GM18868 (cell line): ENCODE measurements at regions not wholly inside any gene's neighbourhood (a gene's known extent, or its start where the extent isn't known, plus 50 kb on each side); places are given as distances from the start of the nearest gene placed in this dataset.

Source experiments
- ATAC-seq: cut with Tn5 transposase; IDR thresholded peaks from one replicate; pipeline ENCODE4 v1.9.1; 2021; ENCODE audit warnings: mild to moderate bottlenecking, moderate library complexity; ENCODE audit not compliant: unreplicated experiment

DNA sequence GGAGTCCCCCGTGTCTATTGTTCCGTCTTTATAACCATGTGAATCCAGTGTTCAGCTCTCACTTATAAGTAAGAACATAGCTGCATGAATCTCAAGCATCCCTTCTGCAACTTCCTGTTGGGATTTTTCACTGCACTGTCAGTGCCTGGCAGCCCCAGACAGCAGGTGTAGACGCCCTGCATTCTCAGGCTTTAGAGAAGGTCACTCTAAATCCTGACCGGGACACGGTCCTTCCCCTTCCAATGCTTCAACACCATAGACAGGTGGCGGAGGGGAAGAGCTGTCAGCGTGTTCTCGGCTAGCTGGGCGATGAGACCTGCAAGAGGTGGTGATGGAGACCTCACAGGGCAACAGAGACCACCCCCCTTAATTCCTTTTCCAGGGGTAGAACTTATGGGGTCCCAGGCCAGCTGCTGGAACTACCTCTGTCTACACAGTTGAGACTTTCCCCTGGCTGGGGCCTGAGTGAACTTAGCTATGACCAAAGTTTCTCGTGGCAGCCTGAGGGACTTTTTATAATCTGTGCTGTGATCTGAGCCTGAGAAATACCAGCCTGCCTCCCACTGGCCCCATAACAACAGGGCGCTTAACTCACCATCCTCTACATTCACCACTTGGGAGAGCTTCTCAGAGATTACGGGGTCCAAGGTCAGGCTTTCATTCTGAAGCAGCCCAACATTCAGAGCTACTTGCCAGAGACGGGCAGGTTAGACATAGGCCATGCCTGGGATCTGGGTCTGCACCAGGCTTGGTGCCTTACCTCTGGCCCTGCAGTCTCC lies 143.2 kb upstream of the TNRC6C start:
- ATAC-seq: no peak

DNA sequence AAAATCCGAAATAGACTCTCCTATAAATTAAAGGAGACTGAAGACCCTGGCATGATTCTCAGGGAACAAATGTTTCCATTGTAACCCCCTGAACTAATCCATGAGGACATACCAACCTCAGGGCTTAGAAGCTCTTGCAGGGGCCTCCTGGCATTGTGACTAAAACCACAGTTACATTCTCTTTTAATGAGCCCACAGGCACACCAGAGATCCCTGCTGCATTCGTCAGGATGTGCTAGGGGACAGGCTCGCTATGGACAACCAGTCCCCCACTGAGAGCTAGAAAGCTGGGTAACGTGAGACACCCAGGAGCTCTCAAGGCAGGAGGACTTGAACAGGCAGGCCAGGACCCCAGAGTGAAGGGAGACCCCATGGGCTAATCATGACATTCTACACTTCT lies 140.6 kb upstream of the TNRC6C start:
- no peak for ATAC-seq

DNA sequence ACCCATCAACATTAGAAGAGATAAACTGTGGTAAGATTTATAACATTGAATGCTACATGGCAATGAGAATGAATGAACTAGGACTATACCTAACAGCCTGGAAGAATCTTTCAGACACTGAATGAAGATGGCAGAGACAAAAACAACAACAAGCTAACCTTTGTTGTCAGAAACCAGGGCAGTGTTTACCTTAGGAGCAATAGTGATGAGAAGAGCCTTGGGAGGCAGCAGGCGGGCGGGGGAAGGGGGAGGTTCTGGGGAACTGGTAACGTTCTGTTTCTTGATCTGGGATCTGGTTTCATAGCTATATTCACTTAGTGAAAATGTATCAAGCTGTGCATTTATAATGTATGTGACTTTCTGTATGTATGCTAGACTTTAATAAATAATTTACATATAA lies 139.0 kb upstream of the TNRC6C start:
- ATAC-seq: no peak

DNA sequence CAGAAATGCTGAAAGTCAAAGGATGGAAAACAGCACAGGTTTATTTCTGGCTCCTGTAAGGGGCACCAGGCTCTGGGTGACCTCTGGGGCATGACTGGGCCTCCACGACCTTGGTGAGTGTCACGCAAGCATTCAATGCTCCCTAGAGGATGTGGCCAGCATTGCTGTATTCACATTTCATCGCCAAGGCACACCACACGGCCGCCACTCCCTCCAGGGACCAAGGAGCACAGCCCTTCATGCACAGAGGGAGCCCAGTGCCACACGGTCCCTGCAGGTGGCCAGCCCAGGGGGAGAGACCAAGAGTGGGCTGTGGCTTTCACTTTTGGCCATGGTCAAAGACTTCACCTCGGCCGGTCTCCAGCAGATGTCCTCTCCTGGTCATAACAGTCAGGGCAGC lies 137.4 kb upstream of the TNRC6C start:
- ATAC-seq: no peak

DNA sequence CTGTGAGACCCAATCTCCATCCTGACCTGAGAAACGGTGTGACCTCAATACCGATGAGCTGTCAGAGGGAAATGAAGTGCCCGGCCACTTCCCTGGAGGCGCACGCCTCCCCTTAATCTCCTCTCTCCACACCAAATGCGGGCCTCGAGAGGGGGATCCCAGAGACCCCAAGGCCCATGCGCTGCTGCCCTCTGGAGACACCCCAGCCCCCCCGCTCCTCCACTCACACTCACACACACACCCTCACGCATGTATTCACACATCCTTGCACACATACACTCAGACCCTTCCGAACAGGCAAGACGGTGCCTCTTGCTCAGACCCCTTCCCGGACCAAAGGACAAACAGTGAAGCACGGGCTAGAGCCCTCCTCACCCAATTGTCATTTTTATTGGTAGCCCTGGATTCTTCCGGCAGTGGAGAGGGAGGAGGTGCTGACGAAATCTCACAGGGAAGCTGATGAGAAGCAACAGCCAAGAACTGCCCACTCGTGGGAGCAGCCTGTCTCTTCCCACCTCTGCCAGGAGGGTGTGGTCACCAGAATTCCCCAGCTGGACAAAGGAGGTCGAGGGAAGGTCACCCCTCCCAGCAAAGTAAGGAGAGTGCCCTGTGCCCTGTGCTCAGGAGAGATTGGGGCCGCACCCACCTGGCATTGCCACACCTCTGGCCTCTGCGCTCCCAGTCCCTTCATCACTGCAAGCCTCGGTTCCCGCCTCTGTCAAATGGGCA lies 136.0 kb upstream of the TNRC6C start:
- ATAC-seq: no peak

DNA sequence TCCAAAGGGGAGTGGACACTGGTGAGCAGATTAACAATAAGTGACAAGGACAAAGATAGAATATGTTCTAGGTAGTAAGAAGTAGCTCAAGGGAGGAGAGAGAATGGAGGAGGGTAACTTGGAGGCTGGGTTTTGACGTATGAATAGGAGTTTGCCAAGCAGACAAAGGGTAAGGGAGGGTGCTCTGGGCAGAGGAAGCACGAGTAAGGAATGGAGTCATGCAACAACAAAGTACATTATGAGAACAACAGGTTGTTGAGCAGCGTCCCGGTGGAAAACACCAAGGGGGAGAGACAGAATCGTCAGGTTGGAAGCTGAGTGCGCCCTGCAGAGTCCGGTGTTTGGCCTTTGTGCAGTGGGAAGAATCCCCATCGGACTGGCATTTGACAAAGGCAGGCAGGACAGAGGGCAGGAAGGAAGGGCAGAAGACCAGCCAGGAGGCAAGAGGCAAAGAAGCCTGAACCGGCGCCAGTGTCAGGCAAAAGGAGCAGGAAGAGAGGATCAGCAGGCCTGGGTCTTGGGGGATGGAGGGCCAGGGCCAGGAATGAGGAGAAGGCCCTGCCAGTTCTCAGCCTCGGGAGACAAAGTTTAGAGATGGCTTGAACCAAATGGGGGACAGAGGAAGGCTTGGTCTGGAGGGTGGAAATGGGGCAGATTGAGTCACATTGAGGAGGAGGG lies 134.3 kb upstream of the TNRC6C start:
- ATAC-seq: no peak

DNA sequence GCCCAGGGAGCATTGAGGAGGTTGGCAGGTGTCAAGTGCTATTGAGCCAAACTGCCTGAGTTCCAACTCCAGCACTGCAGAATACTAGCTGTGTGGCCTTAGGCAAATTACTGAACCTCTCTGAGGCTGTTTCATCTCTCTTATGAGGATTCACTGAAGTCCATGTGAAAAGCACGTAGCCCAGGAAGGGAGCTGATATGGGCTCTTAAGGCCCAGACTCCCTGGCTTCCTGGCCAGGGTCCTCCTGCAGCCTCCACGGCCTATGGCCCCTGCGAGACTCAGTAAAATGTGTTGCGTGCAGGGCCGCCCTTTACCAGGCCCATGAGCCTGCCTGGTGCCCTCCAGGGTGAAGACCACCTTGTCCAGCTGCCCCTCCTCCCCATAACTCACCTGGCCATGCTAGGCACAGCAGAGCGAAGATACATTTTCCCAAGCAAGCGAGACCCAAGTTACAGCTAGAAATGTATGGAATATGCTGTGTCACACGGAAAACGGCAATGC lies 133.7 kb upstream of the TNRC6C start:
- no peak for ATAC-seq

DNA sequence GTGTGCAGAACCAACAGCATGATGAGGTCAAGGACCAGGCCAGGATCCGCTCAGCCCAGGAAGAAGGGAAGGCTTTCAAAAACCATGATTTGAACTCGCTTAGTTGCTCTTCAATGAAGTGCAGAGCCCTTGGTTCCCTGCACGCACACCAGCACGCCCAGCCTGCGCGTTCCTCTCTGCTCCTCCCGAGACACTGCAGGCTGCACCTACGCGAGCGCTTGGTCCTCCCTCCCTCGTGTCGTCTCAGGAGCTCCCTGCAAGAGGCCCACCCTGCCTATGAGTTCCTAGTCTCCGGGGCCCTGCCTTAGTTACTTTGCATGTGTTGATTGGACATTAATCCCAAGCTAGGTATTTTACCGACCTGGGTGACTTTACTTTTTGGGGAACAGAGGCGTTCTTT lies 132.9 kb upstream of the TNRC6C start:
- ATAC-seq: no peak

DNA sequence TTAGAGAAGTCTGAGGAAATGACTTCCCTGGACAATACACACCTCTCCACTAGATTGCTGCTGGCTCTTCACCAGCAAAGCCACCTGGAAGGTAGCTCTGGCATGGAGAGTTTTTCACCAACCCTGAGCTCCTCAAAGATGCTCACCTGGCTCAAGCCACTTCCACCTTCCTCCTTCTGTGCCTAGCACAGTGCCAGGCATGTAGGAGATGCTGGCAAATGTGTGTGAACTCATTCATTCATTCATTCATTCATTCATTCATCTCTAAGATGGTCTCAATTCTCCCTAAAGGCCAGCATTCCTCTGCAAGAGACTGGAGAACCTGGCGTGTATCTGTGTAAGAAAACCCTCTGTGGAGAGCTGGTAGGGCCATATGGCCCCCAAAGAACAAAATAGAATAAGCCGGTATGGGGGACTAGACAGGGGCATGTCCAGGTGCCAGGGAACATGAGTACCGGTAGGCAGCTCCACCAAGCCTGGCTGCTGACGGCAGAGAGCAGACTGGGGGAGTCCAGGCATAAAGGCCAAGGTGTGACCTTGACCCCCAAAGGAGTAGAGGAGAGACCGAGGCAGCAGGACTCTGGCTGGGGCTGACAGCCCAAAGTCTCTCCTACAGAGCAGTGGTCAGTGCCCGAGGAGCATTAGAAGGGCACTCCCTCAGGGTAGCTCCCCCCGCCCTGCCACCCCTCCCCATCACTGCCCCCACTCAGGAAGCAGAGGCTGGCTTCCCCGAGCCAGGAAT lies 132.2 kb upstream of the TNRC6C start:
- no peak for ATAC-seq

DNA sequence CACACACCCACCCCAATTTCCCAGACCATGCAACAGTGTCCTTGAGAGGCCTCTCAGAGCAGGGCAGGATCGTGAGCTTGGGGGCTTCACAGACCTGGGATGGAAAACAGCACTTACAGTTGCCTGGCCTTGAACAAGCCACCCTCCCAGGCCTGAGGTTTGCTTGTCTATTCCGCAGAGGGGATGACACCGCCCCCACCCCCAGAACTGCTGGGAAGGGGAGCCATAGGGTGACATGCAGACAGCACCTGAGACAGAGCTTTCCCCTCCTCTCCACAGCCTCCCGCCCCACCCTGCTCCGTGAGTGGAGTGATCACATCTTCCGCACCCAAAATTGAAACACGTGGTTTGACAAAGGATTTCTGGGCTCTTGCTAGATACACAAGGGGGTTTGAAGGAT lies 131.5 kb upstream of the TNRC6C start:
- no peak for ATAC-seq

DNA sequence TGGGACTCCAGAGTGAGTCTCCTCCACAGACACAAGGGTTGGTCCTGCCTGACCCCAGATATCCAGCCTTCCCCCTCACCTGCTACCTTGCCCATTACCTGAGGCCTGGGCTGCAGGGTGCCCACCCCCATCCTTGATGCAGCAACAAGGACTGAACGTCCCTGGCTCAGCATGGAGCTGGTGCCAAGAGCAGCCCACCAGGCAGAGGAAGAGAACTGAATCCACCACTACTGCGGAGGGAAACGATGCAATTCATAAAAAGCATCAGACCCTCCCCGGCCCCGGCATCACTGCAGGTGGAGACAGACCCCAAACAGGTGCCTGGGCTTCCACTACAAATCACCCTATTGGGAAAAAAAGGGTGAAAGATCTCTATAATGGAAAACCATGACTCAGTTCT lies 131.0 kb upstream of the TNRC6C start:
- no peak for ATAC-seq

DNA sequence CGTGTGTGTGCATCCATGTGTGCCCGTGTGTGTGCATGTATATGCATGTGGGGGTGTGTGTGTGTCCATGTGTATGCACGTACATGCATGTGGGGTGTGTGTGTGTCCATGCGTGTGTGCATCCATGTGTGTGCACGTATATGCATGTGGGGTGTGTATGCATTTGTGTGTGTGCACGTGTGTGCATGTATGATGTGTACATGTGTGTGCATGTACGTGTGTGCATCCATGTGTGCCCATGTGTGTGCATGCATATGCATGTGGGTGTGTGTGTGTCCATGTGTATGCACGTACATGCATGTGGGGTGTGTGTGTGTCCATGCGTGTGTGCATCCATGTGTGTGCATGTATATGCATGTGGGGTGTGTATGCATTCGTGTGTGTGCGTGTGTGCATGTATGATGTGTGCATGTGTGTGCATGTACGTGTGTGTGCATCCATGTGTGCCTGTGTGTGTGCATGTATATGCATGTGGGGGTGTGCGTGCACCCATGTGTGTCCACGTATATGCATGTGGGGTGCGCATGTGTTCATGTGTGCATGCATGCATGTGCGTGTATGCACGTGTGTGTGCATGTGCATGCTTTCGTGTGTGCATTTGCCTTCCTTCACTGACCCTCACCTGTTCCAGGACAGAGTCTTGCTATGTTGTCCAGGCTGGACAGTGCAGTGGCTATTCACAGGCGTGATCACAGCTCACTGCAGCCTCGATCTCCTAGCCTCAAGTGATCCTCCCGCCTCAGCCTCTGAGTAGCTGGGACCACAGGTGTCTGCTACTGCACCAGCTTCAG lies 129.6 kb upstream of the TNRC6C start:
- ATAC-seq: no peak

DNA sequence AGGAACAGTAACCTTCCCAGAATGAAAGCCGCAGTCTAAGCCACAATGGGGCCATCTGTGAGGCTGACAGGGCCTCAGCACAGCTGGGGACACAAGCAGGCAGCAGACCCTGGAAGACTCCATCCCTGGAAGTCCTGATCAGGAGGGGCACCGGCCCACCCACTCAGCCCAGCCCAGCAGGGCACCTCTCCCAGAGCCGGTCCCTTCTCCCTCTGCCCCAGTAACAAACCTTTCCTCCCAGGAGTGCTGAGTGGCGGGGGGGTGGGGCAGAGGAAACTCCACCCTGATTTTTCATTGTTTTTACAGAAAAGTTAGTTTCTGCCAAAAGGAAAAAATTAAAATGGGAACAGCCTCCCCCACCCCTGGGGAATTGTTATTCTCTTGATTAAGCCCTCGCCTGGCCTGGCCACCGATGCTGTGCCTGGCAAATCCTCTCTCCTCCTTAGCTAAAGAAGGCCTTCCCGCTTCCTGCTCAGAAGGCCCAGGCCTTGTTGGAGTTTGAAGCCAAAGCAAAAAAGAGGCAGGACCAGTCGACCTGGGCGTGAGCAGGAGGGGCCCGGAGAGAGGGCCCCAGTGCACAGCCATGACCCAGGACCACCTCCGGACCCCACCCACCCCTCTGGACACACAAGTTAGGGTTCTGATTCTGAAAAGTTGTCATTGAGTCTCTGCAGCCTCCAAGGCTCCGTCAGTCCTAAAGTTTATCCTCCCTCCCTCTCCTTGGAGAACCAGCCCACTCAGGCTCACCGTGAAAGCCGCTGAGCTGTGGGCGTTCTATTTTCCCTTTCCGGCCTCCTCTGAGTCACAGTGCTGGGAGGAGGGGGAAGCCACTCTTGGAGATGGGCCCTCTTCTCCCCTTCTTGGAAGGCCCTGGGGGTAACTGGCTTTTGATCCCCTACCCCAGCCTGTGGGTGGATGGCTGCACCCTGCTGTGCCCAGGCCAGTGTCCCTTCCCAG lies 128.4 kb upstream of the TNRC6C start:
- ATAC-seq: no peak

DNA sequence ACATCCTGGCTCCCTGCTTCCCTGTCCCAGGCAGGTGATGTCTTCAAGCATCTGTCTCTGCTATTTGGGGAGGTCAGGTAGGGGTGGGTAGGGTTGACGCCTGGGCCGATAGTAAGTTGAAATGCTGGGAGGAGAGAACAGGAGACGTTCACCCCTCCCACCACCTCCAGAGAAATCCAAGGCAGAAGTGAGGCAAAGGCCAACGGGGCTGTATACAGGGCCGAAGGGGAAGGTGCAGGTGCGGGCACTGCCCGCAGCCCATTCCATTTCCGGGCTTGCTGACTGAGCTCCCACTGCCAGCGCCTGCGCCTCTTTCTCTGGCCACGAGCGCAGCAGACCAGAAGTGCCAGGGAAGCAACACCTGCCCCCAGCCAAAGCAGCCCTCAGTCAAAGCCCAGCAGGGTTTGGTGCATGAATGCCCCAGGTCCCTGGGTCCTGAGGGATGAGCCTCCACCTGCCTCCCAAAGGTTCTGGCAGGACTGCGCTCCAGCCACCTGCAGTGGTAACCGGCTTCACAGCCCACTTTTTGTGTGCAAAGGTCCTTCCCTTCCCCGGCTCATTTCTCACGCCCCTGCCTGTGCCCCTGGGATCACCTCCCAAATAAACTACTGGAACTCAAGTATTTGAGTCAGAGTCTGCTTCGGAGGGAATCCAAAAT lies 127.6 kb upstream of the TNRC6C start:
- ATAC-seq: no peak

DNA sequence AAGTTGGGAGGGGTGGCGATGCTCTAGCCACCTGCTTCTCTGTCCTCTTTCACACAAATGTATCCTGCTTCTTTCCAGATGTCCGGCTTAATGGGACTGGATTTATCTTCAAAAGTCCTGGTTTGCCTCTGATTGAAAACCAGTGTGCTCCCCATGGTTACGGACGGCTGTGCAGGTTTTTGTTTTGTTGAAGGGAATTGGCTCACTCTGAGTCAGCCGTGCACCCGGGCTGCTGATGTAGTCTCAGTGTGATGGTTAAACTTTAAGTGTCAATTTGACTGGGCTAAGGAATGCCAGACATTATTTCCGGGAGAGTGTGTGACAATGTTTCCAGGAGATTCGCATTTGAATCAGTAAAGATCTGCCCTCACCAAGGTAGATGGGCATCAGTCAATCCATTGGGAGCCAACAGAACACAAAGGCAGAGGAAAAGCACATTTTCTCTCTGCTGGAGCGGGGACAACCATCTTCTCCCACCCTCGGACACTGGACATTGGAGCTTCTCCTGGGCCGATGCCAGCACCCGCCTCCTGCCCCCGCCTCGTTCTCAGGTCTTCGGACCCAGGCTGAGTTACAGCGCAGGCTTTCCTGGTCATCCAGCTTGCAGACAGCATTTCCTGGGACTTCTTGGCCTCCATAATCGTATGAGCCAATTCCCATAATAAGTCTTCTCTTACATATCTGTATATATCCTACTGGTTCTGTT lies 126.9 kb upstream of the TNRC6C start:
- no peak for ATAC-seq

DNA sequence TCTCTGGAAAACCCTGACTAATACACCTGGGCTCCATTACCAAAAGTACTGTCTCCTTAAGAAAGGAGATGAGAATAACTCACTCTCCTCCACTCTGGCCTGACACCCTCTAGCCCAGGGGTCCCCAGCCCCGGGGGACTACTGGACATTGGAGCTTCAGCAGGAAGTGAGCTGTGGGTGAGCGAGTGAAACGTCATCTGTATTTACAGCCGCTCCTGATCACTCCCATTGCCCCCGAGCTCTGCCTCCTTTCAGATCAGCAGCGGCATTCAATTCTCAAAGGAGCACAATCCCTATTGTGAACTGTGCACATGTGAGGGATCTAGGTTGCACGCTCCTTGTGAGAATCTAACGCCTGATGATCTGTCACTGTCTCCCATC lies 126.3 kb upstream of the TNRC6C start:
- ATAC-seq: no peak

DNA sequence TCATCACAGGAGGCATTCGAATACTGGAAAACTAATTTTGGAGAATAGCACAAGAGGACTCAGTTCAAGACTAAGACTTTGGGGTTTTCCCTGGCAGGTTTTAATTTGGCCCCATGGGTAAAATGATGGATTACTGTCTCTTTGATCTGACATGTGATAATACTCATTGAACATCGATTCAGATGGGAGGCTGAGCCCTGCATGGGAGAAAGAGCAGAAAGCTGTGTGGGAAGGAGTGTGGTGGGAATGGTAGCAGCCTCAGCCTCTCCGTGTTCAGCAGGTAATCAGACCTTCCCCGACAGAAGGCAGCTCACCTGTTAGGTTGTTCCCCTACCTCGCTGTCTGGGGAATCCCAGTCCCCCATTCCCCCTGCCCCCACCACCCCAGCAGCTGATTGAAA lies 124.7 kb upstream of the TNRC6C start:
- ATAC-seq: no peak
